ENCODE measurements at regions not wholly inside any gene's neighbourhood (a gene's known extent, or its start where the extent isn't known, plus 50 kb on each side); places are given as distances from the start of the nearest gene placed in this dataset.

DNA sequence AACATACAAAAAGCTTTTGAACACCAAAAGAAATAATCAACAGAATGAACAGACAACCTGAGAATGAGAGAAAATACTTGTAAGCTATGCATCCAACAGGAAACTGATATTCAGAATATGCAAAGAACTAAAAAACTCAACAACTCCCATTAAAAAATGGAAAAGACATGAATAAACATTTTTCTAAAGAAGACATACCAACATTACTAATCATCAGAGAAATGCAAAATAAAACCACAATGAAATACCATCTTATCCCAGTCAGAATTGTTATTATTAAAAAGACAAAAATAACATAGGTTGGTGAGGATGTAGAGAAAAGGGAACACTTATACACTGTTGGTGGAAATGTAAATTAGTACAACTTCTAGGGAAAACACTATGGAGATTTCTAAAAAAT, 1161.9 kb downstream of the PCDH19 start:
- no peak for TF ChIP-seq ZEB2 (tag by site-specific recombination; IDR thresholded peaks at IDR 0.05)
- TF ChIP-seq, protein P1, sequence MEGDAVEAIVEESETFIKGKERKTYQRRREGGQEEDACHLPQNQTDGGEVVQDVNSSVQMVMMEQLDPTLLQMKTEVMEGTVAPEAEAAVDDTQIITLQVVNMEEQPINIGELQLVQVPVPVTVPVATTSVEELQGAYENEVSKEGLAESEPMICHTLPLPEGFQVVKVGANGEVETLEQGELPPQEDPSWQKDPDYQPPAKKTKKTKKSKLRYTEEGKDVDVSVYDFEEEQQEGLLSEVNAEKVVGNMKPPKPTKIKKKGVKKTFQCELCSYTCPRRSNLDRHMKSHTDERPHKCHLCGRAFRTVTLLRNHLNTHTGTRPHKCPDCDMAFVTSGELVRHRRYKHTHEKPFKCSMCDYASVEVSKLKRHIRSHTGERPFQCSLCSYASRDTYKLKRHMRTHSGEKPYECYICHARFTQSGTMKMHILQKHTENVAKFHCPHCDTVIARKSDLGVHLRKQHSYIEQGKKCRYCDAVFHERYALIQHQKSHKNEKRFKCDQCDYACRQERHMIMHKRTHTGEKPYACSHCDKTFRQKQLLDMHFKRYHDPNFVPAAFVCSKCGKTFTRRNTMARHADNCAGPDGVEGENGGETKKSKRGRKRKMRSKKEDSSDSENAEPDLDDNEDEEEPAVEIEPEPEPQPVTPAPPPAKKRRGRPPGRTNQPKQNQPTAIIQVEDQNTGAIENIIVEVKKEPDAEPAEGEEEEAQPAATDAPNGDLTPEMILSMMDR (tag by site-specific recombination; IDR thresholded peaks at IDR 0.05), result no peak
- no peak for TF ChIP-seq ZNF10 (tag by site-specific recombination; IDR thresholded peaks at IDR 0.05)
- no peak for TF ChIP-seq MZF1 (tag by site-specific recombination; IDR thresholded peaks at IDR 0.05; ENCODE audit: borderline replicate concordance)
- TF ChIP-seq KLF1 (tag by site-specific recombination; IDR thresholded peaks at IDR 0.05), result no peak
- no peak for TF ChIP-seq ZNF24 (tag by site-specific recombination; IDR thresholded peaks at IDR 0.05)
- TF ChIP-seq ZNF670 (tag by site-specific recombination; IDR thresholded peaks at IDR 0.05; ENCODE audit: low read depth), result no peak
- no peak for TF ChIP-seq ZNF37A (tag by site-specific recombination; IDR thresholded peaks at IDR 0.05)
- no peak for TF ChIP-seq ZNF596 (tag by site-specific recombination; IDR thresholded peaks at IDR 0.05)
- TF ChIP-seq ZFP3 (tag by site-specific recombination; IDR thresholded peaks at IDR 0.05; ENCODE audit: low read depth), result no peak
- TF ChIP-seq ZNF747 (tag by site-specific recombination; IDR thresholded peaks at IDR 0.05), result no peak
- TF ChIP-seq ZNF561 (tag by site-specific recombination; IDR thresholded peaks at IDR 0.05; ENCODE audit: borderline replicate concordance), result no peak
- no peak for TF ChIP-seq ZNF138 (tag by site-specific recombination; IDR thresholded peaks at IDR 0.05; ENCODE audit: borderline replicate concordance)
- no peak for TF ChIP-seq ZNF292 (tag by site-specific recombination; IDR thresholded peaks at IDR 0.05; ENCODE audit: borderline replicate concordance, low read depth)

Measured in HEK293 (cell line).